Neuronal stem cell (in vitro differentiated cells): ENCODE measurements at regions not wholly inside any gene's neighbourhood (a gene's known extent, or its start where the extent isn't known, plus 50 kb on each side); places are given as distances from the start of the nearest gene placed in this dataset.
"Not testable (repeated sequence)": the region's sequence is repeated elsewhere in the genome, so short reads cannot be mapped to it uniquely, and the experiment has no call there.

Source experiments
- DNase-seq: peaks from one replicate; pipeline ENCODE4 v3.0.0-alpha.2; 2013; ENCODE audit warnings: low spot score
- H2AFZ ChIP-seq: one replicate; pipeline ENCODE4 v1.6.1; 2013; ENCODE audit warnings: mild to moderate bottlenecking, low read length, inconsistent platforms
- H2AK5ac ChIP-seq: 2 replicates; pipeline ENCODE4 v1.6.1; 2013; ENCODE audit warnings: low read depth, mild to moderate bottlenecking, inconsistent platforms, low read length, moderate library complexity, mixed read lengths
- H2BK120ac ChIP-seq: 2 replicates; pipeline ENCODE4 v1.6.1; 2013; ENCODE audit warnings: low read depth, mild to moderate bottlenecking, inconsistent platforms, low read length, moderate library complexity, mixed read lengths
- H2BK12ac ChIP-seq: one replicate; pipeline ENCODE4 v1.6.1; 2013; ENCODE audit warnings: low read length, inconsistent platforms
- H2BK15ac ChIP-seq: 2 replicates; pipeline ENCODE4 v1.6.1; 2013; ENCODE audit warnings: mild to moderate bottlenecking, low read length, inconsistent platforms, mixed read lengths
- H2BK5ac ChIP-seq: one replicate; pipeline ENCODE4 v1.6.1; 2013; ENCODE audit warnings: inconsistent platforms, mild to moderate bottlenecking, low read length, moderate library complexity
- H3K14ac ChIP-seq: one replicate; pipeline ENCODE4 v1.6.1; 2013; ENCODE audit warnings: low read length, inconsistent platforms
- H3K18ac ChIP-seq: 2 replicates; pipeline ENCODE4 v1.6.1; 2013; ENCODE audit warnings: low read length, inconsistent platforms
- H3K23ac ChIP-seq: 2 replicates; pipeline ENCODE4 v1.6.1; 2013; ENCODE audit warnings: low read depth, mild to moderate bottlenecking, mixed read lengths, low read length, inconsistent platforms; ENCODE audit not compliant: poor library complexity
- H3K27ac ChIP-seq: replicated peaks from 3 replicates; pipeline ENCODE4 v1.5.1; 2013; ENCODE audit warnings: low read length, inconsistent platforms
- H3K27me3 ChIP-seq, 3 experiments: 2 replicates each; pipeline ENCODE4 v1.6.1; 2013; ENCODE audit warnings: low read length in 3 of 3, mild to moderate bottlenecking in 2 of 3, inconsistent platforms in 1 of 3, low read depth in 1 of 3, mixed read lengths in 1 of 3, moderate library complexity in 1 of 3; ENCODE audit not compliant: control insufficient read depth in 3 of 3, insufficient read depth in 3 of 3
- H3K36me3 ChIP-seq, 2 donors: replicated peaks in 1 of 2; 2 replicates each; pipeline ENCODE4 v1.6.1; 2013; ENCODE audit warnings: low read length in 2 of 2; ENCODE audit not compliant: control insufficient read depth in 2 of 2, insufficient read depth in 2 of 2
- H3K4ac ChIP-seq: 2 replicates; pipeline ENCODE4 v1.6.1; 2013; ENCODE audit warnings: inconsistent platforms, mild to moderate bottlenecking, low read length, moderate library complexity
- H3K4me1 ChIP-seq, 2 donors: 1 replicate in 1 of 2; 2 replicates in 1 of 2; pipeline ENCODE4 v1.6.1; 2013; ENCODE audit warnings: low read length in 2 of 2, low read depth in 1 of 2; ENCODE audit not compliant: control insufficient read depth in 2 of 2, insufficient read depth in 1 of 2
- H3K4me2 ChIP-seq: one replicate; pipeline ENCODE4 v1.6.1; 2013; ENCODE audit warnings: mild to moderate bottlenecking, low read length, inconsistent platforms; ENCODE audit not compliant: insufficient read depth, poor library complexity, severe bottlenecking
- H3K4me3 ChIP-seq, 2 donors: 2 replicates each; pipeline ENCODE4 v1.5.1; 2013; ENCODE audit warnings: low read length in 2 of 2, mild to moderate bottlenecking in 2 of 2, inconsistent platforms in 1 of 2, moderate library complexity in 1 of 2
- H3K79me1 ChIP-seq: one replicate; pipeline ENCODE4 v1.6.1; 2013; ENCODE audit warnings: low read depth, mild to moderate bottlenecking, inconsistent platforms, low read length, moderate library complexity
- H3K9ac ChIP-seq: one replicate; pipeline ENCODE4 v1.6.1; 2013; ENCODE audit warnings: mild to moderate bottlenecking, low read depth, low read length, inconsistent platforms; ENCODE audit not compliant: poor library complexity
- H3K9me3 ChIP-seq, 2 donors: replicated peaks in 1 of 2; 2 replicates each; pipeline versions ENCODE3 to v1.6.1; 2013; ENCODE audit warnings: low read length in 2 of 2, mild to moderate bottlenecking in 2 of 2, inconsistent platforms in 1 of 2, low read depth in 1 of 2, mixed read lengths in 1 of 2, moderate library complexity in 1 of 2; ENCODE audit not compliant: control insufficient read depth in 2 of 2, insufficient read depth in 1 of 2
- H4K8ac ChIP-seq: one replicate; pipeline ENCODE4 v1.6.1; 2013; ENCODE audit warnings: low read depth, mild to moderate bottlenecking, inconsistent platforms, low read length, moderate library complexity
- H4K91ac ChIP-seq: one replicate; pipeline ENCODE4 v1.6.1; 2013; ENCODE audit warnings: low read length, low read depth, mild to moderate bottlenecking, inconsistent platforms; ENCODE audit not compliant: poor library complexity
- WGBS, 2 donors: extraction: QIAGEN DNeasy Blood & Tissue Kit; methylation state at CpG; one replicate each; pipeline ENCODE4 v1.1.7; 2013; ENCODE audit warnings: missing lambda C conversion rate in 2 of 2, mixed read lengths in 1 of 2; ENCODE audit not compliant: insufficient read length in 2 of 2, insufficient replicate concordance in 1 of 2; ENCODE audit errors: extremely low coverage in 2 of 2; 5-methylcytosine and 5-hydroxymethylcytosine counted together

- Histone ChIP-seq H3K36me3 (no peaks in the 10 kb centered on the region), H2BK5ac (no peak overlapping the region), H2AFZ (no peak overlapping the region), H3K14ac (no peak overlapping the region), H3K4me3 (no peak overlapping the region), H3K27me3 (no peaks in the 10 kb centered on the region), H3K9me3 (peaks cover 0 to 7% of the 10 kb centered on the region in 2 donors), H2BK15ac (no peak overlapping the region), H2BK12ac (no peak overlapping the region), H3K9ac (no peak overlapping the region), H3K23ac (no peak overlapping the region), H2BK120ac (no peak overlapping the region), H4K8ac (no peak overlapping the region), H3K4me2 (peak overlapping the region; percentile 11), H3K79me1 (peaks cover 3% of the 10 kb centered on the region), H2AK5ac (no peak overlapping the region), H3K4ac (no peak overlapping the region), H3K4me1 (no peaks in the 10 kb centered on the region), H4K91ac (no peak overlapping the region), H3K18ac (no peak overlapping the region), H3K27ac (no peak overlapping the region)
- no peak for DNase-seq
- WGBS, 2 donors: no CpG with 5 or more reads among the region's 18 CpGs
These were observed 615.1 kb downstream of the TMEM121 start for GRCh38 chr14:106141242-106142220.

GRCh38 chr14:106145731-106146130 is 619.3 kb downstream of the TMEM121 start:
- not testable (repeated sequence) for H2AFZ ChIP-seq, DNase-seq, H3K23ac ChIP-seq, H3K4me1 ChIP-seq, H2BK12ac ChIP-seq, H2BK5ac ChIP-seq, H3K79me1 ChIP-seq, H2AK5ac ChIP-seq, H3K9ac ChIP-seq, H2BK15ac ChIP-seq, H3K9me3 ChIP-seq, H4K91ac ChIP-seq, H4K8ac ChIP-seq, H3K27me3 ChIP-seq, H3K36me3 ChIP-seq, H3K4ac ChIP-seq, H3K4me3 ChIP-seq, H3K4me2 ChIP-seq, H3K18ac ChIP-seq, H3K27ac ChIP-seq, H3K14ac ChIP-seq, H2BK120ac ChIP-seq
- no CpG with 5 or more reads among the region's 6 CpGs for WGBS, 2 donors

DNA sequence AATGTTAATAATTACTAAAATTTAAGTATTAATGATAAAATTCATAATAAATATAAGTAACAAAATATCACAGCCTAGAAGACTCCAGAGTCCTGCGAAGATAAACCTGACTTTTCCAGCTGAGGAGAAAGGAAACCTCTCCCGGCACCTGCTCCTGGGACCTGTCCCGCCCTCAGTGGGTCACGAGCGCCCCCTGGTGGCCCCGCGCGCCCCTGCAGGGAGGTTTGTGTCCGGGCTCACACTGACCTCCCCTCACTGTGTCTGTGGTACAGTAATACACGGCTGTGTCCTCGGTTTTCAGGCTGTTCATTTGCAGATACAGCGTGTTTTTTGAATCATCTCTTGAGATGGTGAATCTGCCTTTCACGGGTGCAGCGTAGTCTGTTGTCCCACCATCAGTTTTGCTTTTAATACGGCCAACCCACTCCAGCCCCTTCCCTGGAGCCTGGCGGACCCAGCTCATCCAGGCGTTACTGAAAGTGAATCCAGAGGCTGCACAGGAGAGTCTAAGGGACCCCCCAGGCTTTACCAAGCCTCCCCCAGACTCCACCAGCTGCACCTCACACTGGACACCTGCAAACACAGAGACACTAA is 627.1 kb downstream of the TMEM121 start:
- H3K4ac ChIP-seq, H3K14ac ChIP-seq, H2BK120ac ChIP-seq: not testable (repeated sequence)

GRCh38 chr14:106163316-106163715 is 636.9 kb downstream of the TMEM121 start:
- H3K4me3 ChIP-seq: peak overlapping the region in 1 of 2 donors; percentile 41
- H3K27ac ChIP-seq: no peak overlapping the region
- no peak overlapping the region for H3K23ac ChIP-seq
- no peak overlapping the region for H3K9ac ChIP-seq
- H2BK5ac ChIP-seq: no peak overlapping the region
- no peak overlapping the region for H3K4me2 ChIP-seq
- H4K8ac ChIP-seq: no peak overlapping the region
- no peak overlapping the region for H3K14ac ChIP-seq
- H3K79me1 ChIP-seq: no peaks in the 10 kb centered on the region
- H2AFZ ChIP-seq: no peak overlapping the region
- no peaks in the 10 kb centered on the region for H3K27me3 ChIP-seq
- H3K9me3 ChIP-seq: peaks cover 0 to 16% of the 10 kb centered on the region in 2 donors
- H3K36me3 ChIP-seq: no peaks in the 10 kb centered on the region
- H4K91ac ChIP-seq: no peak overlapping the region
- no peak overlapping the region for H2BK15ac ChIP-seq
- DNase-seq: no peak
- no peak overlapping the region for H2BK12ac ChIP-seq
- no peak overlapping the region for H2AK5ac ChIP-seq
- no peak overlapping the region for H3K4ac ChIP-seq
- H3K18ac ChIP-seq: no peak overlapping the region
- WGBS, 2 donors: no CpG with 5 or more reads among the region's 3 CpGs
- H3K4me1 ChIP-seq: no peaks in the 10 kb centered on the region
- no peak overlapping the region for H2BK120ac ChIP-seq

More for the DNA sequence above, 627.1 kb downstream of the TMEM121 start:
- WGBS, 2 donors: no CpG with 5 or more reads among the region's 17 CpGs
- not testable (repeated sequence) for H3K9ac ChIP-seq, H3K79me1 ChIP-seq, H2BK15ac ChIP-seq, H3K4me2 ChIP-seq, DNase-seq, H3K36me3 ChIP-seq, H4K91ac ChIP-seq, H3K27ac ChIP-seq, H3K4me1 ChIP-seq, H3K18ac ChIP-seq, H4K8ac ChIP-seq, H2BK12ac ChIP-seq, H3K4me3 ChIP-seq, H3K27me3 ChIP-seq, H2BK5ac ChIP-seq, H3K23ac ChIP-seq, H3K9me3 ChIP-seq, H2AK5ac ChIP-seq
- peak overlapping the region; percentile 29 for H2AFZ ChIP-seq
